ENCODE measurements at regions not wholly inside any gene's neighbourhood (a gene's known extent, or its start where the extent isn't known, plus 50 kb on each side); places are given as distances from the start of the nearest gene placed in this dataset.
A peak's percentile ranks its signal among the peaks of the same experiment; 100 is the strongest.

DNA sequence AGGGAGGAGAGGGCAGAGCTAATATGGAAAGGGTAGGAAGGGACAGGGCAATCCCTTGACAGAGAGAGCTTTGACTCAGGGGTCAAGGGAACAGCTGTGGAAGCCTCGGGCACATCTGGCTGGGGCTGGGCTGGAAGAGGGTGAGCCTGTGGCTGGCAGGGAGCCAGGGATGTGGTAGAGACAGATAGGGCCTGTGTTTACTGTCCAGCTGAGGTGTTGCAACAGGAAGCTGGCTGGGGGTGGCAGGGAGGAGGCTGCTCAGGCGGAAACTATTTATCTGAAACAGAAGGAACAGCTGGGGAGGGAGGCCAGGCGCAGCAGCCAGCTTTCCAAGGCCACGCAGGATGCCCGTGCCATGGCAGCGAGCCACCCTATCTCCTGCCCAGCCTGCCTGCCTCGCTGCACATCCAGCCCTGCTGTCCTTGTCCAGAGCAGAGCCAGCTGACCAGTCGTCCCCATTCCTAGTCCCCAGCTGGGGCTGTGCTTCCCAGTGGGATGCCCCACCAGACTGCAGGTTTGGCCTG lies 264.7 kb downstream of the CYP26B1 start (continued):
- 0 out of 2 replicates have a peak, but pooled peaks have one; percentile 71 for TF ChIP-seq RFXAP (CRISPR knock-in tag; IDR thresholded peaks at IDR 0.05; ENCODE audit: borderline replicate concordance)
- peak; percentile 100 for TF ChIP-seq ZBTB42 (CRISPR knock-in tag; IDR thresholded peaks at IDR 0.05)
- TF ChIP-seq ZNF703 (CRISPR knock-in tag; IDR thresholded peaks at IDR 0.05; ENCODE audit: borderline replicate concordance), result no peak; the same call in 1 of the 2 replicates
- TF ChIP-seq THAP11 (CRISPR knock-in tag; IDR thresholded peaks at IDR 0.05), result peak; percentile 85
- no peak for TF ChIP-seq CBX2 (IDR thresholded peaks at IDR 0.05; ENCODE audit: low read depth, low read length)
- peak; percentile 94; the same call in 1 of the 2 replicates for TF ChIP-seq CBX2 (CRISPR knock-in tag; IDR thresholded peaks at IDR 0.05; ENCODE audit: low read depth)
- TF ChIP-seq SMAD9 (CRISPR knock-in tag; IDR thresholded peaks at IDR 0.05), result no peak
- no peak for TF ChIP-seq TERF1 (CRISPR knock-in tag; IDR thresholded peaks at IDR 0.05)
- peak; percentile 95 for TF ChIP-seq FOXP1 (IDR thresholded peaks at IDR 0.05)
- TF ChIP-seq FOXP1 (CRISPR knock-in tag; IDR thresholded peaks at IDR 0.05), result peak; percentile 98
- no peak for TF ChIP-seq ZNF672 (CRISPR knock-in tag; IDR thresholded peaks at IDR 0.05)
- TF ChIP-seq GTF2F1 (IDR thresholded peaks at IDR 0.05; ENCODE audit: low read length), result 0 out of 2 replicates have a peak, but pooled peaks have one; percentile 48
- TF ChIP-seq KLF12 (CRISPR knock-in tag; IDR thresholded peaks at IDR 0.05; ENCODE audit: borderline replicate concordance), result no peak
- peak; percentile 81 for TF ChIP-seq NR2F2 (IDR thresholded peaks at IDR 0.05; ENCODE audit: borderline replicate concordance, low read depth)
- TF ChIP-seq ZFP41 (CRISPR knock-in tag; IDR thresholded peaks at IDR 0.05; ENCODE audit: borderline replicate concordance), result no peak
- peak; percentile 87 for TF ChIP-seq MEF2D (CRISPR knock-in tag; IDR thresholded peaks at IDR 0.05)
- TF ChIP-seq MTA1 (CRISPR knock-in tag; IDR thresholded peaks at IDR 0.05; ENCODE audit: borderline replicate concordance), result peak; percentile 91
- TF ChIP-seq SPEN (CRISPR knock-in tag; IDR thresholded peaks at IDR 0.05; ENCODE audit: low read depth), result peak; percentile 88
- TF ChIP-seq ZMYM2 (CRISPR knock-in tag; IDR thresholded peaks at IDR 0.05), result peak; percentile 86
- peak; percentile 95 for TF ChIP-seq AHDC1 (CRISPR knock-in tag; IDR thresholded peaks at IDR 0.05; ENCODE audit: borderline replicate concordance)
- TF ChIP-seq ZNF33B (CRISPR knock-in tag; IDR thresholded peaks at IDR 0.05), result peak; percentile 62; the same call in 1 of the 2 replicates
- no peak for TF ChIP-seq STAG1 (CRISPR knock-in tag; IDR thresholded peaks at IDR 0.05)
- TF ChIP-seq TEAD3 (CRISPR knock-in tag; optimal IDR thresholded peaks at IDR 0.05; ENCODE audit: borderline replicate concordance), result peak; percentile 77
- peak; percentile 95 for TF ChIP-seq ZNF350 (CRISPR knock-in tag; IDR thresholded peaks at IDR 0.05; ENCODE audit: borderline replicate concordance, low read depth)
- no peak for TF ChIP-seq ZNF251 (CRISPR knock-in tag; IDR thresholded peaks at IDR 0.05)
- TF ChIP-seq ZNF232 (CRISPR knock-in tag; IDR thresholded peaks at IDR 0.05; ENCODE audit: borderline replicate concordance), result peak; percentile 56; the same call in 1 of the 2 replicates

Data from HepG2 (cell line).